ENCODE measurements at regions not wholly inside any gene's neighbourhood (a gene's known extent, or its start where the extent isn't known, plus 50 kb on each side); places are given as distances from the start of the nearest gene placed in this dataset.

DNA sequence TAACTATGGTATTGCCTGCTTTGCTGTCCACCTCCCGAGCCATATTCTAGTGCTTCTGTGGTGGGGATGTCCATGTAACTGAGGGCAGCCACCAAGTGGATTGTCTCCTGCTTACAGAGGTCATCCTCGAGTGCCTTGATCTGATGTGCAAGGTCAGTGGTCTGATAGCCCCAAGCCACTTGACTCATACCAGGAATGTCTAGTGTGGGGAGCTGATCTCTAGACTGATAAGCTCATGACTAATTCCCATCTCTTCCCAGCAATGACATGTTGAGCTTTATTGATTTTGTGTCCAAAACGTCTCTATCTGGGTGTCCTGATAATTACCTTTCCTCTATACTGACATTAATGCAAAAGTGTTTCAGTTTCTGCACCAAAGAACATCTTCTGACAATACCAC, 168.4 kb upstream of the WDR1 start:
- TF ChIP-seq, protein P1, sequence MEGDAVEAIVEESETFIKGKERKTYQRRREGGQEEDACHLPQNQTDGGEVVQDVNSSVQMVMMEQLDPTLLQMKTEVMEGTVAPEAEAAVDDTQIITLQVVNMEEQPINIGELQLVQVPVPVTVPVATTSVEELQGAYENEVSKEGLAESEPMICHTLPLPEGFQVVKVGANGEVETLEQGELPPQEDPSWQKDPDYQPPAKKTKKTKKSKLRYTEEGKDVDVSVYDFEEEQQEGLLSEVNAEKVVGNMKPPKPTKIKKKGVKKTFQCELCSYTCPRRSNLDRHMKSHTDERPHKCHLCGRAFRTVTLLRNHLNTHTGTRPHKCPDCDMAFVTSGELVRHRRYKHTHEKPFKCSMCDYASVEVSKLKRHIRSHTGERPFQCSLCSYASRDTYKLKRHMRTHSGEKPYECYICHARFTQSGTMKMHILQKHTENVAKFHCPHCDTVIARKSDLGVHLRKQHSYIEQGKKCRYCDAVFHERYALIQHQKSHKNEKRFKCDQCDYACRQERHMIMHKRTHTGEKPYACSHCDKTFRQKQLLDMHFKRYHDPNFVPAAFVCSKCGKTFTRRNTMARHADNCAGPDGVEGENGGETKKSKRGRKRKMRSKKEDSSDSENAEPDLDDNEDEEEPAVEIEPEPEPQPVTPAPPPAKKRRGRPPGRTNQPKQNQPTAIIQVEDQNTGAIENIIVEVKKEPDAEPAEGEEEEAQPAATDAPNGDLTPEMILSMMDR (IDR thresholded peaks at IDR 0.05; ENCODE audit: borderline replicate concordance, extremely low read depth, low read length, poor library complexity, severe bottlenecking) = no peak
- TF ChIP-seq EZH2 (IDR thresholded peaks at IDR 0.05; ENCODE audit: borderline replicate concordance, low read depth, low read length, severe bottlenecking) = no peak

Data from DND-41 (cell line).